ENCODE measurements at regions not wholly inside any gene's neighbourhood (a gene's known extent, or its start where the extent isn't known, plus 50 kb on each side); places are given as distances from the start of the nearest gene placed in this dataset.
"Not testable (repeated sequence)": the region's sequence is repeated elsewhere in the genome, so short reads cannot be mapped to it uniquely, and the experiment has no call there.

- peak; percentile 44 for DNase-seq
Measured at GRCh38 chr1:46878173-46878782, 63.0 kb downstream of the CYP4A11 start.

GRCh38 chr1:46876093-46876492 lies 65.2 kb downstream of the CYP4A11 start:
- not testable (repeated sequence) for DNase-seq
